Loucy (cell line): ENCODE measurements at regions not wholly inside any gene's neighbourhood (a gene's known extent, or its start where the extent isn't known, plus 50 kb on each side); places are given as distances from the start of the nearest gene placed in this dataset.

Source experiments
- EZH2phosphoT487 ChIP-seq: fragments of 200-600 bp; IDR thresholded peaks from 2 replicates; pipeline ENCODE4 v1.6.1; 2018; ENCODE audit warnings: antibody characterized with exemption, mild to moderate bottlenecking, moderate library complexity, borderline replicate concordance
- TF ChIP-seq, protein P1 (sequence below): fragments of 200-600 bp; sonication (generic); conservative IDR thresholded peaks from 2 replicates; pipeline ENCODE4 v1.5.1; 2014; ENCODE audit warnings: mild to moderate bottlenecking, antibody characterized with exemption, low read length

DNA sequence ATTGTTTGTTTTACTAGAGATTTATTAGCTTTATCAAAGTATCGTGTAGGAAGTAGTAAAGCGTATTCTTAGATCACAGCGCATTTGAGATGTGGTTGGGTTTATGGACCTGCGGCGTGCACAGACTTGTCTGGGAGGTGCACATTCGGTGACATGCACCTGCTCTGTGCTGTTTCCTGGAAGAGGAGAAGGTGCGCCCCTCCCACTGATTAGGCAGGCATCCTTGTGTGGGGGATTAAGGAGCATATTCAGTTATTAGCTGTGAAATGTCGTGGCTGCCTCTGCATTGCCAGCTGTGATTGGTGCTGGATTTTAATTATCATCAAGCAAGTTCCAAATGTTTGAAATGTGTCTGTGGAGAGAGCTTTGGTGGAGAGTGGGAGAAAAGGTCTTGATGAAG, 903.8 kb upstream of the RBFOX1 start:
- TF ChIP-seq, protein P1, sequence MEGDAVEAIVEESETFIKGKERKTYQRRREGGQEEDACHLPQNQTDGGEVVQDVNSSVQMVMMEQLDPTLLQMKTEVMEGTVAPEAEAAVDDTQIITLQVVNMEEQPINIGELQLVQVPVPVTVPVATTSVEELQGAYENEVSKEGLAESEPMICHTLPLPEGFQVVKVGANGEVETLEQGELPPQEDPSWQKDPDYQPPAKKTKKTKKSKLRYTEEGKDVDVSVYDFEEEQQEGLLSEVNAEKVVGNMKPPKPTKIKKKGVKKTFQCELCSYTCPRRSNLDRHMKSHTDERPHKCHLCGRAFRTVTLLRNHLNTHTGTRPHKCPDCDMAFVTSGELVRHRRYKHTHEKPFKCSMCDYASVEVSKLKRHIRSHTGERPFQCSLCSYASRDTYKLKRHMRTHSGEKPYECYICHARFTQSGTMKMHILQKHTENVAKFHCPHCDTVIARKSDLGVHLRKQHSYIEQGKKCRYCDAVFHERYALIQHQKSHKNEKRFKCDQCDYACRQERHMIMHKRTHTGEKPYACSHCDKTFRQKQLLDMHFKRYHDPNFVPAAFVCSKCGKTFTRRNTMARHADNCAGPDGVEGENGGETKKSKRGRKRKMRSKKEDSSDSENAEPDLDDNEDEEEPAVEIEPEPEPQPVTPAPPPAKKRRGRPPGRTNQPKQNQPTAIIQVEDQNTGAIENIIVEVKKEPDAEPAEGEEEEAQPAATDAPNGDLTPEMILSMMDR, result no peak
- no peak for TF ChIP-seq EZH2phosphoT487
